OCI-LY7 (cell line): ENCODE measurements at regions not wholly inside any gene's neighbourhood (a gene's known extent, or its start where the extent isn't known, plus 50 kb on each side); places are given as distances from the start of the nearest gene placed in this dataset.

Experiments used
- BruUV-seq: library from RNA; stranded (reverse); fragments of 400-500 nt; replicated peaks from 2 replicates; lab custom pipeline; 2021; lab: Mats Ljungman, UMichigan
- CTCF ChIA-PET: fragments of 300-600 bp; sonication (Branson Sonifier 250); formaldehyde crosslinking; loops from one replicate; lab custom pipeline; 2022; ENCODE audit warnings: antibody characterized with exemption; ENCODE audit not compliant: unreplicated experiment; lab: Charles Lee
- POLR2A ChIA-PET: fragments of 300-600 bp; sonication (Branson Sonifier 250); formaldehyde crosslinking; loops from one replicate; lab custom pipeline; 2022; ENCODE audit warnings: antibody characterized with exemption; lab: Charles Lee
- DNase-seq: peaks from one replicate; pipeline ENCODE4 v3.0.0-alpha.2; 2015; ENCODE audit warnings: low spot score
- H2AFZ ChIP-seq: fragments of 200-600 bp; sonication (generic), shearing (Covaris generic); 2 replicates; pipeline ENCODE4 v1.6.1; 2014; ENCODE audit warnings: mild to moderate bottlenecking, antibody characterized with exemption, low read length, moderate library complexity
- H3K27ac ChIP-seq: fragments of 200-600 bp; sonication (generic); 2 replicates; pipeline ENCODE4 v1.5.1; 2014; ENCODE audit warnings: mixed run types, low read depth, mild to moderate bottlenecking, moderate library complexity, low read length, inconsistent platforms; ENCODE audit not compliant: poor library complexity, severe bottlenecking
- H3K36me3 ChIP-seq: fragments of 200-600 bp; sonication (generic); 2 replicates; pipeline ENCODE4 v1.6.1; 2014; ENCODE audit warnings: mild to moderate bottlenecking, antibody characterized with exemption, low read length, moderate library complexity, mixed read lengths; ENCODE audit not compliant: insufficient read depth
- H3K4me1 ChIP-seq: fragments of 200-600 bp; sonication (generic); 2 replicates; pipeline ENCODE4 v1.5.1; 2014; ENCODE audit warnings: mild to moderate bottlenecking, low read length; ENCODE audit not compliant: insufficient read depth, poor library complexity, severe bottlenecking
- H3K4me2 ChIP-seq: fragments of 200-600 bp; sonication (generic); 2 replicates; pipeline ENCODE4 v1.6.1; 2014; ENCODE audit warnings: mild to moderate bottlenecking, low read length
- H3K4me3 ChIP-seq: fragments of 200-600 bp; sonication (generic); 2 replicates; pipeline ENCODE4 v1.5.1; 2014; ENCODE audit warnings: mild to moderate bottlenecking, low read depth, low read length; ENCODE audit not compliant: poor library complexity, severe bottlenecking
- H3K79me2 ChIP-seq: fragments of 200-600 bp; sonication (generic); 2 replicates; pipeline ENCODE4 v1.6.1; 2016; ENCODE audit warnings: low read depth, mild to moderate bottlenecking, low read length, moderate library complexity, mixed read lengths; ENCODE audit not compliant: insufficient read depth
- H3K9me2 ChIP-seq: fragments of 200-600 bp; sonication (generic); 2 replicates; pipeline ENCODE4 v1.6.1; 2016; ENCODE audit warnings: mild to moderate bottlenecking, low read length, mixed read lengths; ENCODE audit not compliant: insufficient read depth
- H3K9me3 ChIP-seq: fragments of 200-600 bp; sonication (generic); 2 replicates; pipeline ENCODE4 v1.6.1; 2014; ENCODE audit warnings: mild to moderate bottlenecking, mixed run types, low read length, mixed read lengths
- H4K20me1 ChIP-seq: fragments of 200-600 bp; sonication (generic); 2 replicates; pipeline ENCODE4 v1.6.1; 2014; ENCODE audit warnings: mild to moderate bottlenecking, antibody characterized with exemption, low read length, moderate library complexity, mixed read lengths; ENCODE audit not compliant: insufficient read depth
- EZH2phosphoT487 ChIP-seq: fragments of 200-600 bp; sonication (generic); IDR thresholded peaks from 2 replicates; pipeline ENCODE4 v1.6.1; 2018; ENCODE audit warnings: low read depth, borderline replicate concordance, mild to moderate bottlenecking, mixed run types, antibody characterized with exemption, low read length, moderate library complexity, mixed read lengths
- intact Hi-C: fragments of 100-400 bp; cut with micrococcal nuclease; formaldehyde crosslinking; loops from one replicate; pipeline ENCODE4 v1.10.0; 2022; ENCODE audit not compliant: unreplicated experiment
- TF ChIP-seq, protein P1 (sequence below): fragments of 200-600 bp; sonication (generic); conservative IDR thresholded peaks from 2 replicates; pipeline ENCODE4 v1.5.1; 2014; ENCODE audit warnings: mild to moderate bottlenecking, antibody characterized with exemption, low read length, moderate library complexity, mixed read lengths

GRCh38 chr5:130777794-130778193 lies 387.3 kb downstream of the HINT1 start:
- no peaks in the 10 kb centered on the region for H3K9me3 ChIP-seq
- DNase-seq = no peak

GRCh38 chr5:130773813-130774212 lies 391.2 kb downstream of the HINT1 start:
- intact Hi-C loops = no loop called here
- Histone ChIP-seq H3K79me2 (no peaks in the 10 kb centered on the region), H3K4me1 (no peaks in the 10 kb centered on the region), H3K9me3 (no peaks in the 10 kb centered on the region), H4K20me1 (no peaks in the 10 kb centered on the region), H2AFZ (no peak overlapping the region), H3K9me2 (no peaks in the 10 kb centered on the region), H3K4me3 (no peak overlapping the region), H3K4me2 (no peak overlapping the region), H3K27ac (no peak overlapping the region), H3K36me3 (no peaks in the 10 kb centered on the region)
- no peak for DNase-seq
- no TSS peak for BruUV-seq
- ChIA-PET CTCF (no interaction called here), POLR2A (no interaction called here)
- TF ChIP-seq EZH2phosphoT487 = no peak
- TF ChIP-seq, protein P1, sequence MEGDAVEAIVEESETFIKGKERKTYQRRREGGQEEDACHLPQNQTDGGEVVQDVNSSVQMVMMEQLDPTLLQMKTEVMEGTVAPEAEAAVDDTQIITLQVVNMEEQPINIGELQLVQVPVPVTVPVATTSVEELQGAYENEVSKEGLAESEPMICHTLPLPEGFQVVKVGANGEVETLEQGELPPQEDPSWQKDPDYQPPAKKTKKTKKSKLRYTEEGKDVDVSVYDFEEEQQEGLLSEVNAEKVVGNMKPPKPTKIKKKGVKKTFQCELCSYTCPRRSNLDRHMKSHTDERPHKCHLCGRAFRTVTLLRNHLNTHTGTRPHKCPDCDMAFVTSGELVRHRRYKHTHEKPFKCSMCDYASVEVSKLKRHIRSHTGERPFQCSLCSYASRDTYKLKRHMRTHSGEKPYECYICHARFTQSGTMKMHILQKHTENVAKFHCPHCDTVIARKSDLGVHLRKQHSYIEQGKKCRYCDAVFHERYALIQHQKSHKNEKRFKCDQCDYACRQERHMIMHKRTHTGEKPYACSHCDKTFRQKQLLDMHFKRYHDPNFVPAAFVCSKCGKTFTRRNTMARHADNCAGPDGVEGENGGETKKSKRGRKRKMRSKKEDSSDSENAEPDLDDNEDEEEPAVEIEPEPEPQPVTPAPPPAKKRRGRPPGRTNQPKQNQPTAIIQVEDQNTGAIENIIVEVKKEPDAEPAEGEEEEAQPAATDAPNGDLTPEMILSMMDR = no peak

More at GRCh38 chr5:130777794-130778193, 387.3 kb downstream of the HINT1 start:
- CTCF ChIA-PET = no interaction called here
- no peak overlapping the region for H3K27ac ChIP-seq
- H3K4me3 ChIP-seq = no peak overlapping the region
- no peaks in the 10 kb centered on the region for H3K4me1 ChIP-seq
- no TSS peak for BruUV-seq
- intact Hi-C loops = no loop called here
- no peak overlapping the region for H3K4me2 ChIP-seq
- no peaks in the 10 kb centered on the region for H3K9me2 ChIP-seq
- TF ChIP-seq, protein P1 = no peak
- TF ChIP-seq EZH2phosphoT487 = no peak
- no peaks in the 10 kb centered on the region for H3K36me3 ChIP-seq
- H2AFZ ChIP-seq = no peak overlapping the region
- no peaks in the 10 kb centered on the region for H3K79me2 ChIP-seq
- POLR2A ChIA-PET = no interaction called here
- no peaks in the 10 kb centered on the region for H4K20me1 ChIP-seq

GRCh38 chr5:130762031-130762430 lies 403.0 kb downstream of the HINT1 start:
- POLR2A ChIA-PET = interaction anchor here (0.8 kb wide), 1 partner anchor 34 kb away, joined by 3 read pairs; no protein-coding TSS in a partner anchor
- Histone ChIP-seq H3K36me3 (no peaks in the 10 kb centered on the region), H3K9me2 (no peaks in the 10 kb centered on the region), H3K79me2 (no peaks in the 10 kb centered on the region), H3K4me3 (no peak overlapping the region), H3K9me3 (no peaks in the 10 kb centered on the region), H4K20me1 (no peaks in the 10 kb centered on the region), H3K27ac (no peak overlapping the region), H3K4me1 (no peaks in the 10 kb centered on the region), H2AFZ (no peak overlapping the region), H3K4me2 (no peak overlapping the region)
- CTCF ChIA-PET = no interaction called here
- intact Hi-C loops = no loop called here
- no TSS peak for BruUV-seq
- TF ChIP-seq, protein P1 = no peak
- no peak for TF ChIP-seq EZH2phosphoT487
- no peak for DNase-seq
